VCaP (cell line): ENCODE measurements at regions not wholly inside any gene's neighbourhood (a gene's known extent, or its start where the extent isn't known, plus 50 kb on each side); places are given as distances from the start of the nearest gene placed in this dataset.

ENCODE experiments used
- H3K27ac ChIP-seq: fragments of 450-650 bp; 2 replicates; pipeline ENCODE4 v1.5.1; 2017
- TF ChIP-seq, protein P1 (sequence below): fragments of 450-650 bp; conservative IDR thresholded peaks from 2 replicates; pipeline ENCODE4 v1.5.1; 2017; ENCODE audit warnings: mild to moderate bottlenecking, moderate library complexity

GRCh38 chr1:29753771-29754572 lies 517.6 kb downstream of the PTPRU start:
- TF ChIP-seq, protein P1, sequence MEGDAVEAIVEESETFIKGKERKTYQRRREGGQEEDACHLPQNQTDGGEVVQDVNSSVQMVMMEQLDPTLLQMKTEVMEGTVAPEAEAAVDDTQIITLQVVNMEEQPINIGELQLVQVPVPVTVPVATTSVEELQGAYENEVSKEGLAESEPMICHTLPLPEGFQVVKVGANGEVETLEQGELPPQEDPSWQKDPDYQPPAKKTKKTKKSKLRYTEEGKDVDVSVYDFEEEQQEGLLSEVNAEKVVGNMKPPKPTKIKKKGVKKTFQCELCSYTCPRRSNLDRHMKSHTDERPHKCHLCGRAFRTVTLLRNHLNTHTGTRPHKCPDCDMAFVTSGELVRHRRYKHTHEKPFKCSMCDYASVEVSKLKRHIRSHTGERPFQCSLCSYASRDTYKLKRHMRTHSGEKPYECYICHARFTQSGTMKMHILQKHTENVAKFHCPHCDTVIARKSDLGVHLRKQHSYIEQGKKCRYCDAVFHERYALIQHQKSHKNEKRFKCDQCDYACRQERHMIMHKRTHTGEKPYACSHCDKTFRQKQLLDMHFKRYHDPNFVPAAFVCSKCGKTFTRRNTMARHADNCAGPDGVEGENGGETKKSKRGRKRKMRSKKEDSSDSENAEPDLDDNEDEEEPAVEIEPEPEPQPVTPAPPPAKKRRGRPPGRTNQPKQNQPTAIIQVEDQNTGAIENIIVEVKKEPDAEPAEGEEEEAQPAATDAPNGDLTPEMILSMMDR = no peak
- no peak overlapping the region for H3K27ac ChIP-seq

GRCh38 chr1:29753244-29753643 lies 516.9 kb downstream of the PTPRU start:
- H3K27ac ChIP-seq = no peak overlapping the region
- TF ChIP-seq, protein P1 = no peak

DNA sequence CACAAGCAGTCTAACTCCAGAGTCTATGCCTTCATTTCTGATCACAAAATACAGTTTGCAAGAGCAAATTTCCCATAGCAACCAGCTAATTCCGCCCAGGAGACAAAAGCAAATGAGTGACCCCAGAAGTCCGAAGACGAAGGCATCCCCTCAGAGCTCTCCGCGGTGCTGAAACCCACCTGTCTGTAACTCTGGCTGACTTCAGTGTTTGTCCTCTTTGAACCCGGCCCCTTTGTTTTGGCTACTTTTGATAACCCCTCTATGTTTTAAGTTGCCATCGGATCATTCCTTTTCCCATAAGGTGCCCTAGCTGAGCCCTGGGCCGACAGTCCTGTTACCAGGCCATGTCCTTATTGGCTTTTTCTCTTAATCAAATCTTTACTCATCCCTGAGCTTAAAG lies 515.8 kb downstream of the PTPRU start:
- TF ChIP-seq, protein P1 = no peak
- no peak overlapping the region for H3K27ac ChIP-seq

GRCh38 chr1:29749024-29749945 lies 513.0 kb downstream of the PTPRU start:
- TF ChIP-seq, protein P1 = no peak
- no peak overlapping the region for H3K27ac ChIP-seq

DNA sequence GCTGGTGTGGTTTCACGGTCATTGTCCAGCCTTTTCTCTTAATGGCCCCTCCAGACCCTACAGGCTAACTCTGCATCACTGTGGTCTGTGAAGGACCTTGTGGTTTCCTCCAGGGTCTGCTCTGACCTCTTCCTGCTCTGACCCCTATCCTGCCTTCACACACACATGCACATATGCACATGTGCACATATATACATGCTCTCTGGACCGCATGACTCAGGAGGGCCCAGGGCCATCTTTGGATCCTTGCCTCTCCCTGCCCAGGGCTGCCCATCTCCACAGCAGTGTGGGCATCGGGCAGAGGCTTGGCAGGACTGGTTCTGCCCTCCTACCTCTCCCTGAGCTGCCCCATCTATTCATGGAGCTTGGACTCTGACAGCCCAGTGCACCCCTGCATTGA lies 510.9 kb downstream of the PTPRU start:
- TF ChIP-seq, protein P1 = no peak

GRCh38 chr1:29746076-29746665 lies 509.8 kb downstream of the PTPRU start:
- no peak overlapping the region for H3K27ac ChIP-seq
- TF ChIP-seq, protein P1 = no peak

More for the DNA sequence above, 510.9 kb downstream of the PTPRU start:
- no peak overlapping the region for H3K27ac ChIP-seq
